ENCODE measurements at regions not wholly inside any gene's neighbourhood (a gene's known extent, or its start where the extent isn't known, plus 50 kb on each side); places are given as distances from the start of the nearest gene placed in this dataset.

DNA sequence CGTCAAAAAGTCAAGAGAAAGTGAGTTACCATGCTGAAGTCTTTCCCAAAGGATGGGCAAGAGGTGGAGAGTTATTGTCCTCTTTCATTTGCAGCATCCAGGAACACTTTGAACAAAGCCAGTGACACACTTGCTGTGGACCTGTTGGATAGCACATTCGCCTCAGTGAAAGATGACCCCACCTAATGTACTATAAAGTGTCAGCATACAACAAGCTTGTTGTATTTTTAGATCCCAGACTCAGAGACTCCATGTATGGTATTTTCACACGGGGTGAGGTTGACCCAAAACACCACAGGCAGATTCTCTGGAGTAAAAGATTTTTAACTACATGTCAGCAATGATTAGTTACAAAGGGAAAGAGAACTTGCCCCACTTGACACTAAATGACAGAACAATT lies 273.8 kb downstream of the PTBP2 start:
- TF ChIP-seq, protein P1, sequence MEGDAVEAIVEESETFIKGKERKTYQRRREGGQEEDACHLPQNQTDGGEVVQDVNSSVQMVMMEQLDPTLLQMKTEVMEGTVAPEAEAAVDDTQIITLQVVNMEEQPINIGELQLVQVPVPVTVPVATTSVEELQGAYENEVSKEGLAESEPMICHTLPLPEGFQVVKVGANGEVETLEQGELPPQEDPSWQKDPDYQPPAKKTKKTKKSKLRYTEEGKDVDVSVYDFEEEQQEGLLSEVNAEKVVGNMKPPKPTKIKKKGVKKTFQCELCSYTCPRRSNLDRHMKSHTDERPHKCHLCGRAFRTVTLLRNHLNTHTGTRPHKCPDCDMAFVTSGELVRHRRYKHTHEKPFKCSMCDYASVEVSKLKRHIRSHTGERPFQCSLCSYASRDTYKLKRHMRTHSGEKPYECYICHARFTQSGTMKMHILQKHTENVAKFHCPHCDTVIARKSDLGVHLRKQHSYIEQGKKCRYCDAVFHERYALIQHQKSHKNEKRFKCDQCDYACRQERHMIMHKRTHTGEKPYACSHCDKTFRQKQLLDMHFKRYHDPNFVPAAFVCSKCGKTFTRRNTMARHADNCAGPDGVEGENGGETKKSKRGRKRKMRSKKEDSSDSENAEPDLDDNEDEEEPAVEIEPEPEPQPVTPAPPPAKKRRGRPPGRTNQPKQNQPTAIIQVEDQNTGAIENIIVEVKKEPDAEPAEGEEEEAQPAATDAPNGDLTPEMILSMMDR (IDR thresholded peaks at IDR 0.05) = no peak
- TF ChIP-seq POLR2A (IDR thresholded peaks at IDR 0.05) = no peak
